ENCODE measurements at regions not wholly inside any gene's neighbourhood (a gene's known extent, or its start where the extent isn't known, plus 50 kb on each side); places are given as distances from the start of the nearest gene placed in this dataset.

DNA sequence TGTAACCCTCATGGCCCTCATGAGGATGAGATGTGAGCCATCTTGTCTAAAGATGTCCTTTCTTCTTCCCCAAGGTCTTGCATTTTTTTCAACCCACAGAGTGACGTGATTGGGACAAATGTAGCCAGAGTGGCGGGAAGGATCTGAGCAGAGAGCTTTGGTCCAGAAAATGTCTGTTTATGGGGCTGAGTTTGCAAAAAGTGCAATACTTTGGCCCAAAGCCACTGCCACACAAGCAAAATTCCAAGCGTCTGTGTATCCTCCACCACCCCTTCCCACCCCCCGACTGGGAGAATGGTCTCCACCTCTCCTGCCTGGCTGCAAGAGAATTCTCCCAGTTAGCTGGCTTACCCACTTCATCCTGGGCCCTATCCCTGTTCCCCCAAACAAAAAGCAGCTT is 246.9 kb upstream of the LRIG1 start:
- TF ChIP-seq, protein P1, sequence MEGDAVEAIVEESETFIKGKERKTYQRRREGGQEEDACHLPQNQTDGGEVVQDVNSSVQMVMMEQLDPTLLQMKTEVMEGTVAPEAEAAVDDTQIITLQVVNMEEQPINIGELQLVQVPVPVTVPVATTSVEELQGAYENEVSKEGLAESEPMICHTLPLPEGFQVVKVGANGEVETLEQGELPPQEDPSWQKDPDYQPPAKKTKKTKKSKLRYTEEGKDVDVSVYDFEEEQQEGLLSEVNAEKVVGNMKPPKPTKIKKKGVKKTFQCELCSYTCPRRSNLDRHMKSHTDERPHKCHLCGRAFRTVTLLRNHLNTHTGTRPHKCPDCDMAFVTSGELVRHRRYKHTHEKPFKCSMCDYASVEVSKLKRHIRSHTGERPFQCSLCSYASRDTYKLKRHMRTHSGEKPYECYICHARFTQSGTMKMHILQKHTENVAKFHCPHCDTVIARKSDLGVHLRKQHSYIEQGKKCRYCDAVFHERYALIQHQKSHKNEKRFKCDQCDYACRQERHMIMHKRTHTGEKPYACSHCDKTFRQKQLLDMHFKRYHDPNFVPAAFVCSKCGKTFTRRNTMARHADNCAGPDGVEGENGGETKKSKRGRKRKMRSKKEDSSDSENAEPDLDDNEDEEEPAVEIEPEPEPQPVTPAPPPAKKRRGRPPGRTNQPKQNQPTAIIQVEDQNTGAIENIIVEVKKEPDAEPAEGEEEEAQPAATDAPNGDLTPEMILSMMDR (IDR thresholded peaks at IDR 0.05; ENCODE audit: low read depth, low read length): no peak
- no peak overlapping the region for H3K4me3 ChIP-seq (ENCODE audit: low read depth, low read length)

DNA sequence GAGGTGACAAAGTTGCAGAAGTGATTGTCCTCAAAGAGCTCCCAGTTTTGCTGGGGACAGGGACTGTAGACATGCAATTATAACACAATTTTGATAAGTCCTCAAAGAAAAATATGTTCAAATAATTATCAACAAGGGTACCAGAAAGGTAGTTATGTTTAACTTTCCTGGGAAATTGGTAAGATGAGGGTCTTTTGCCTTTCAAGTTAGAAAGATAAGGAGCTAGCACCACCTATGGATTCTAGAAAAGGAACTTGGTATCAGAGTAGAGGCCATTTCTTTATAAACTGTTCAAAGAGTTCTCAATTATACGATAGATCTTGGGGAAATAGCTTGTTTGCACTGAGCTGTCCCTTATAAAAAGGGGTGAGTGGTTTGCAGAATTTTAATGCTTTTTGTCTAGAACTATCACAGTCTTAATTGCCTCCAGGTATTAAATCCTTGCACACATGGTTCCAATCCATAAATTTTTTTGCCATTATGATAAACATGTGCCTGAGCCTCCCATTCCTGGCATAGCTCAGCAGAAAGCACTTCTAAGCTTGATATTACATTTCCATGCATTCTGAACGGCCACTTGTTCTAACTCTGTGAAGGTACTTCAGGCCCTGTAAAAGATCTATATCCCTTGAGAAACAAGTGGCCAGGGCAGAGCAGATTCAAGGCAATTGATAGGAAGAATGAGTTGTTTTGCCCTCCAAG is 247.5 kb upstream of the LRIG1 start:
- TF ChIP-seq, protein P1 (IDR thresholded peaks at IDR 0.05; ENCODE audit: low read depth, low read length): no peak
- H3K4me3 ChIP-seq (ENCODE audit: low read depth, low read length): no peak overlapping the region

DNA sequence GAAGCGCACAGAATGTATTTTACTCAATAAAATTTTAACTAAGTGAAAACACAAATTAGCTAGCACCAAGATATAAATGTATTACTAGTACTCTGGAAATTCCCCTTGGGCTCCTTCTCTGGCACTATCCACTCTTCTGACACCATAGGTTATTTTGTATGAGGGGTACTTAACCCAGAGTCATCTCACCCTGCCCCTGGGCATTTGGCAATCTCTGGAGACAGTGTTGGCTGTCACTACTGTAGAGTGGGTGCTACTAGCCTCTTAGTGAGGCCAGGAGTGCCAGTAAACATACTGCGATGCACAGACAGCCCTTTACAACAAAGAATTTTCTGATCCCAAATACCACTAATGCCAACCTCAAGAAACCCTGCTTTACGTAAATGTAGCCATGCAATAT is 246.3 kb upstream of the KBTBD8 start:
- H3K4me3 ChIP-seq (ENCODE audit: low read depth, low read length): no peak overlapping the region
- TF ChIP-seq, protein P1 (IDR thresholded peaks at IDR 0.05; ENCODE audit: low read depth, low read length): no peak

DNA sequence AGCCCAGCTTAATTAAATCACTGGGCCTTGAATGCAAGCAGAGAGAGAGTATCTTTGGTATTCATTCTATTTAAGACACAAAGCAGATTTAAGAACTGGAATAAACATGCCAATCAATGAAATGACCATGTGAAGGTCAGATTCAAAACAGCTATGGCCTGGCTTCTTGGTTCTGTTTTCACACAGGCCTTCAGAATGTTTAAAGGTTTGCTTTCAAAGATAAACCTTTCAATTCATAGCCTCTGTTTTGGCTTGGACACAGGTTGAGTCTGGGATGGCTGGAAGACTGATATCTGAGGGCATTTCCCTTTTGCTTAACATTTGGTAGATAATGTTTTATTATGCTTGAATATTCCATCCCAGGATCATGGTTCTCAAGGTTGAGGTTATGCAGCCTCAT is 244.4 kb upstream of the KBTBD8 start:
- TF ChIP-seq, protein P1 (IDR thresholded peaks at IDR 0.05; ENCODE audit: low read depth, low read length): no peak

DNA sequence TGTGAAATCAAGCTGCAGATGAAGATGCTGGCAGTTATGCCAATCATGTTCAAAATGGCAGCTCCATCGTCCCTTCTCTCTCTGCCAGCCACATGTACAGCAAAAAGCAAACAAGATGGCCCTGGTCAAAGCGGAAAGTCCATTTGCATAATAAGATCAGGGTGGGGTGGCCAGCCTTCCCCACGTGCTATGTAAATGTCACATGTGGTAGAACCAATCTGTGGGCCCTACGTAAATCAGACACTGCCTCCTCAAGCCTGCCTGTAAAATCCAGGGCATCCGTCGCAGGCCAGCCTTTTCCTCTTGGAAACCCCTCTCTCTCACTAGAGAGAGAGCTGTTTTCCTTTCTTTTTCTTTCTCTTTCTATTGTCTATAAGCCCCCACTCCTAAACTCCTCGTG is 243.5 kb upstream of the KBTBD8 start:
- H3K4me3 ChIP-seq (ENCODE audit: low read depth, low read length): no peak overlapping the region
- TF ChIP-seq, protein P1 (IDR thresholded peaks at IDR 0.05; ENCODE audit: low read depth, low read length): no peak

More for the DNA sequence above, 244.4 kb upstream of the KBTBD8 start:
- H3K4me3 ChIP-seq (ENCODE audit: low read depth, low read length): no peak overlapping the region

DNA sequence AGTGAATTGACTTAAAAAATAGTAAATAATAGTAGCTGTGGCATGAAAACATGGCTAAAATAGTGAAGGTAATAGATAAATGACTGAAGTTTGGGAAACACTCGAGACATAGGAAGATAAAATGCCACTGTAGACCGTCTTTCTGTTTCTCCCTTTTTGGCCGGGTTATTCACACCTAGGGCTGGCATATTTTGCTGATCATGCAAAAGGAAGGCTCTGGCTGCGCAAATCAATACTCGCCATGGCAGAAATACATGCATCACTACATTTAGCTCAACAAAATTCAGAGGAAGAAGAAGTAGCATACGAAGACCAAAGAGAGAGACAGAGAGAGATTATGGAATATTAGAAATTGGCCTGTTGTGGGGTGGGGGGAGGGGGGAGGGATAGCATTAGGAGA is 242.2 kb upstream of the KBTBD8 start:
- TF ChIP-seq, protein P1 (IDR thresholded peaks at IDR 0.05; ENCODE audit: low read depth, low read length): no peak
- no peak overlapping the region for H3K4me3 ChIP-seq (ENCODE audit: low read depth, low read length)

DNA sequence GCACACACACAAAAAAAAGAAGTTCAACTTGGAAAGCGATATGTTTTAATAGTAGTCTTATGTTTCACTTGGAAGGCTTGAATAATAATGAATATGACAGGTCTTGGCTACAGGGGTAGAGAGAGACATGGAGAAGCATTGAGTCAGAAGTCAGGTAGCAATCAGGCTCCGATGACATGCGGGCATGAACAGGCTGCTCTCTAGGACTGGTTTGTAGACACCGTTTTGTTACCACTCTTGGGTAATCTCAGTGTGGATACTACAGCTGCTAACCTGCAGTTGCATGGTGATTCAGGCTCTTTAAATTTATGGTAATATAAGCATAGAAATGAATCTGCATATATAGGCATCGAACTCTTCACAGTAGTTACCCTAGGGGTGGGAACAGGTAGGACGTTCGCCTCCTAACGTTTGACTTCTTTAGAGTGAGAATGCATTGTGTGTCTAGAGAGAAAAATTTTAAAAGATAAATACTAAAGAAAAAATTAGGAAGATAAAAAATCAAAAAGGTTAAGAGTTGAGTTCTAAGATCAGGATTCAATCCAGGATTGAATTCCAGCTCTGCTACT is 241.6 kb upstream of the KBTBD8 start:
- TF ChIP-seq, protein P1 (IDR thresholded peaks at IDR 0.05; ENCODE audit: low read depth, low read length): no peak
- H3K4me3 ChIP-seq (ENCODE audit: low read depth, low read length): no peak overlapping the region
